Adrenal gland (tissue), 5 donors: ENCODE measurements at regions not wholly inside any gene's neighbourhood (a gene's known extent, or its start where the extent isn't known, plus 50 kb on each side); places are given as distances from the start of the nearest gene placed in this dataset.

Experiments used
- CTCF ChIP-seq, 6 experiments: fragments of 450-650 bp in 4 of 6; fragments of 200-600 bp in 2 of 6; sonication (generic) in 1 of 6; IDR thresholded peaks; 1 replicate in 5 of 6; 2 replicates in 1 of 6; pipeline versions ENCODE4 v1.5.1 to v1.8.0; 2016 to 2021; ENCODE audit warnings: antibody characterized with exemption in 6 of 6, mild to moderate bottlenecking in 2 of 6, moderate library complexity in 1 of 6
- POLR2A ChIP-seq, 2 donors: fragments of 450-650 bp; IDR thresholded peaks; one replicate each; pipeline ENCODE4 v1.6.1; 2017; ENCODE audit warnings: antibody characterized with exemption in 2 of 2, mild to moderate bottlenecking in 2 of 2, moderate library complexity in 1 of 2
- donor health status: DM: no; HTN: no; CAD: no.

DNA sequence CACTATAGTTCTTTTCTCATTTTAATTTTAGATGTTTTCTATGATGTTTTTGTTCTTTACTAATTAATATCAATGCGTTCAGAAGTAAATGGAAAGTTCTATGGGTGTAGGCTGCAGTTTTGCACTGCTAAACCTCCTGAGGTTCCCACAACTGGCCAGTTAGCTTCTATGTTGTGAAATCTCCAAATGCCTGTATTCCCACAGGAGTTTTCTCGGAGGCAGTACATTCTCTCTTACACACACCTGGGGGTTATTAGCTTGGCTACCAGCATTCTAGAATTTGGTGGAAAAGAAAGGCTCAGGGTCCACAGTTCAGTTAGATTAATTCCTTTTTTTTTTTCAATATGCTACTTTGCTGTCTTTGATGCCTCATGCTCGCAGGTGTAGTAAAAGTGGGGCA lies 216.9 kb upstream of the NRIP1 start:
- TF ChIP-seq CTCF (IDR thresholded peaks at IDR 0.05) (no peak), POLR2A (IDR thresholded peaks at IDR 0.05) (no peak)
